ENCODE measurements at regions not wholly inside any gene's neighbourhood (a gene's known extent, or its start where the extent isn't known, plus 50 kb on each side); places are given as distances from the start of the nearest gene placed in this dataset.

- ChIA-PET POLR2A (no interaction called here), RAD21 (ENCODE audit: unreplicated experiment) (no interaction called here), SMC1A (ENCODE audit: uncharacterized antibody, unreplicated experiment) (no interaction called here), CTCF (no interaction called here)
- no peaks in the 10 kb centered on the region for H4K20me1 ChIP-seq (ENCODE audit: control insufficient read depth, insufficient read depth)
- no peaks in the 10 kb centered on the region for H3K27me3 ChIP-seq (replicated peaks in 1 of 2; ENCODE audit: control insufficient read depth in 2 of 2, insufficient read depth in 2 of 2, low read length in 1 of 2)
- H3K9ac ChIP-seq (ENCODE audit: control insufficient read depth, insufficient read depth, low read length) = no peak overlapping the region
- no peaks in the 10 kb centered on the region for H3K9me3 ChIP-seq (replicated peaks; ENCODE audit: control insufficient read depth, insufficient read depth, low read length)
- H2AFZ ChIP-seq (ENCODE audit: control insufficient read depth, low read depth, low read length) = no peak overlapping the region
- no peak overlapping the region for H3K4me2 ChIP-seq (ENCODE audit: control insufficient read depth, insufficient read depth)
- ATAC-seq = no peak
- 41% methylated on average over 12 of the region's 12 CpGs for whole genome bisulfite sequencing (ENCODE audit: insufficient coverage, insufficient replicate concordance, low lambda C conversion rate, missing lambda C conversion rate)
- no peaks in the 10 kb centered on the region for H3K4me1 ChIP-seq (ENCODE audit: control insufficient read depth, insufficient read depth, low read length)
- intact Hi-C loops (cut with micrococcal nuclease; ENCODE audit: unreplicated experiment) (no loop called here), in situ Hi-C loops (cut with MboI) (no loop called here)
- FAIRE-seq = no peak
- H3K79me2 ChIP-seq (ENCODE audit: control insufficient read depth, insufficient read depth, low read length) = no peaks in the 10 kb centered on the region
- H3K36me3 ChIP-seq (ENCODE audit: control insufficient read depth in 2 of 2, insufficient read depth in 2 of 2, low read length in 1 of 2) = no peaks in the 10 kb centered on the region
- no peak for TF ChIP-seq RFX5 (IDR thresholded peaks at IDR 0.05; ENCODE audit: low read depth, low read length)
- no peak for TF ChIP-seq IKZF2 (IDR thresholded peaks at IDR 0.05)
- TF ChIP-seq BRCA1 (IDR thresholded peaks at IDR 0.05; ENCODE audit: low read depth, low read length) = no peak
- TF ChIP-seq ASH2L (IDR thresholded peaks at IDR 0.05; ENCODE audit: borderline replicate concordance, low read depth) = no peak
- TF ChIP-seq ZNF217 (IDR thresholded peaks at IDR 0.05) = no peak
- TF ChIP-seq EGR1 (IDR thresholded peaks at IDR 0.05; ENCODE audit: borderline replicate concordance in 1 of 2, low read depth in 2 of 2, low read length in 2 of 2) = no peak
- BruUV-seq (replicated peaks) = no TSS peak
- H3K4me3 ChIP-seq = no peak overlapping the region
- H3K27ac ChIP-seq (ENCODE audit: control insufficient read depth, insufficient read depth) = no peak overlapping the region
- no peak for DNase-seq (ENCODE audit: low read depth, low spot score)
These were observed 650.7 kb downstream of the CDH8 start for GRCh38 chr16:61385392-61386071.

GRCh38 chr16:61382435-61382834 lies 653.8 kb downstream of the CDH8 start:
- Histone ChIP-seq H3K4me2 (ENCODE audit: control insufficient read depth, insufficient read depth) (no peak overlapping the region), H3K27ac (ENCODE audit: control insufficient read depth, insufficient read depth) (no peak overlapping the region), H4K20me1 (ENCODE audit: control insufficient read depth, insufficient read depth) (no peaks in the 10 kb centered on the region), H3K79me2 (ENCODE audit: control insufficient read depth, insufficient read depth, low read length) (no peaks in the 10 kb centered on the region), H3K36me3 (ENCODE audit: control insufficient read depth in 2 of 2, insufficient read depth in 2 of 2, low read length in 1 of 2) (no peaks in the 10 kb centered on the region), H3K9me3 (replicated peaks; ENCODE audit: control insufficient read depth, insufficient read depth, low read length) (no peaks in the 10 kb centered on the region), H2AFZ (ENCODE audit: control insufficient read depth, low read depth, low read length) (no peak overlapping the region), H3K27me3 (replicated peaks in 1 of 2; ENCODE audit: control insufficient read depth in 2 of 2, insufficient read depth in 2 of 2, low read length in 1 of 2) (no peaks in the 10 kb centered on the region), H3K4me1 (ENCODE audit: control insufficient read depth, insufficient read depth, low read length) (no peaks in the 10 kb centered on the region), H3K4me3 (no peak overlapping the region), H3K9ac (ENCODE audit: control insufficient read depth, insufficient read depth, low read length) (no peak overlapping the region)
- no TSS peak for BruUV-seq (replicated peaks)
- in situ Hi-C loops (cut with MboI) (no loop called here), intact Hi-C loops (cut with micrococcal nuclease; ENCODE audit: unreplicated experiment) (no loop called here)
- no peak for DNase-seq (ENCODE audit: low read depth, low spot score)
- no peak for FAIRE-seq
- POLR2A ChIA-PET = no interaction called here
- SMC1A ChIA-PET (ENCODE audit: uncharacterized antibody, unreplicated experiment) = no interaction called here
- ATAC-seq = no peak
- CTCF ChIA-PET = no interaction called here
- RAD21 ChIA-PET (ENCODE audit: unreplicated experiment) = no interaction called here
- TF ChIP-seq EZH2 (IDR thresholded peaks at IDR 0.05; ENCODE audit: borderline replicate concordance, control insufficient read depth, low read depth, low read length) (no peak), POLR2AphosphoS5 (IDR thresholded peaks at IDR 0.05; ENCODE audit: low read length) (no peak), SREBF2 (IDR thresholded peaks at IDR 0.05; ENCODE audit: low read length) (no peak), MEF2A (IDR thresholded peaks at IDR 0.05; ENCODE audit: insufficient read depth, low read depth, low read length) (no peak), NKRF (conservative IDR thresholded peaks at IDR 0.05) (no peak), IRF3 (IDR thresholded peaks at IDR 0.05) (no peak), NRF1 (conservative IDR thresholded peaks at IDR 0.05; ENCODE audit: low read depth, low read length) (no peak), BCL3 (IDR thresholded peaks at IDR 0.05; ENCODE audit: borderline replicate concordance, insufficient read depth, low read depth, low read length, poor library complexity, severe bottlenecking) (no peak), NR2C1 (IDR thresholded peaks at IDR 0.05) (no peak)
